ENCODE measurements at regions not wholly inside any gene's neighbourhood (a gene's known extent, or its start where the extent isn't known, plus 50 kb on each side); places are given as distances from the start of the nearest gene placed in this dataset.

- no peak for TF ChIP-seq CTCF (IDR thresholded peaks at IDR 0.05)
- TF ChIP-seq POLR2A (IDR thresholded peaks at IDR 0.05) = no peak
Observed at GRCh38 chr17:5952518-5952917, 117.7 kb upstream of the WSCD1 start.
